H1 (cell line): ENCODE measurements at regions not wholly inside any gene's neighbourhood (a gene's known extent, or its start where the extent isn't known, plus 50 kb on each side); places are given as distances from the start of the nearest gene placed in this dataset.

ENCODE experiments used
- CTCF ChIA-PET: fragments of 300-600 bp; sonication (Branson Sonifier 250); formaldehyde crosslinking; loops from one replicate; lab custom pipeline; 2021; ENCODE audit not compliant: partially characterized antibody; lab: Charles Lee
- POLR2A ChIA-PET: fragments of 300-600 bp; sonication (Branson Sonifier 250); formaldehyde crosslinking; loops from one replicate; lab custom pipeline; 2021; ENCODE audit warnings: inconsistent platforms; ENCODE audit not compliant: partially characterized antibody; lab: Charles Lee
- DNase-seq, 2 experiments: peaks; one replicate each; pipeline versions ENCODE4 v3.0.0 to v3.0.0-alpha.2; 2010 to 2022; ENCODE audit warnings: low spot score in 2 of 2, low read depth in 1 of 2, mixed read lengths in 1 of 2
- FAIRE-seq: peaks from 2 replicates; lab custom pipeline; 2011; peaks lifted over from hg19 to GRCh38; lab: Jason Lieb, UNC
- H2AFZ ChIP-seq: 2 replicates; pipeline ENCODE4 v1.8.1; 2012; ENCODE audit warnings: low read length, inconsistent platforms
- H2AK5ac ChIP-seq: 2 replicates; pipeline ENCODE4 v1.6.1; 2013; ENCODE audit warnings: low read depth, low read length
- H2BK120ac ChIP-seq: replicated peaks from 2 replicates; pipeline ENCODE3; 2013; ENCODE audit warnings: low read depth, low read length, inconsistent platforms
- H2BK12ac ChIP-seq: 2 replicates; pipeline ENCODE4 v1.6.1; 2013; ENCODE audit warnings: low read depth, low read length
- H2BK15ac ChIP-seq: 2 replicates; pipeline ENCODE4 v1.6.1; 2013; ENCODE audit warnings: low read length
- H2BK20ac ChIP-seq: 2 replicates; pipeline ENCODE4 v1.6.1; 2013; ENCODE audit warnings: low read length
- H2BK5ac ChIP-seq: 2 replicates; pipeline ENCODE4 v1.6.1; 2013; ENCODE audit warnings: low read depth, low read length
- H3K14ac ChIP-seq: 2 replicates; pipeline ENCODE4 v1.6.1; 2013; ENCODE audit warnings: inconsistent platforms; ENCODE audit not compliant: insufficient read length
- H3K18ac ChIP-seq: 2 replicates; pipeline ENCODE4 v1.6.1; 2013; ENCODE audit warnings: low read length; ENCODE audit errors: extremely low read depth
- H3K23ac ChIP-seq: 2 replicates; pipeline ENCODE4 v1.6.1; 2013; ENCODE audit warnings: inconsistent platforms; ENCODE audit not compliant: insufficient read length
- H3K23me2 ChIP-seq: 2 replicates; pipeline ENCODE4 v1.6.1; 2013; ENCODE audit warnings: low read depth, low read length
- H3K27ac ChIP-seq: 2 replicates; pipeline ENCODE4 v1.6.1; 2011; ENCODE audit warnings: low read depth, low read length, inconsistent platforms
- H3K27me3 ChIP-seq, 4 experiments: replicated peaks in 1 of 4; 1 replicate in 1 of 4; 2 replicates in 3 of 4; pipeline versions ENCODE4 v1.6.1 to v1.8.1; 2011 to 2013; ENCODE audit warnings: low read length in 3 of 4, mild to moderate bottlenecking in 3 of 4, inconsistent platforms in 2 of 4, mixed read lengths in 2 of 4, moderate library complexity in 1 of 4; ENCODE audit not compliant: control insufficient read depth in 3 of 4, insufficient read depth in 3 of 4; ENCODE audit errors: extremely low read depth in 1 of 4
- H3K36me3 ChIP-seq, 4 experiments: 2 replicates each; pipeline versions ENCODE4 v1.6.1 to v1.8.1; 2011 to 2013; ENCODE audit warnings: mild to moderate bottlenecking in 4 of 4, low read length in 3 of 4, moderate library complexity in 2 of 4, control low read depth in 1 of 4, inconsistent platforms in 1 of 4; ENCODE audit not compliant: insufficient read depth in 4 of 4, control insufficient read depth in 2 of 4
- H3K4ac ChIP-seq: replicated peaks from 2 replicates; pipeline ENCODE3; 2013; ENCODE audit warnings: low read length, low read depth, mixed read lengths, inconsistent platforms; ENCODE audit not compliant: insufficient read length
- H3K4me1 ChIP-seq, 4 experiments: replicated peaks in 1 of 4; 1 replicate in 1 of 4; 2 replicates in 3 of 4; pipeline versions ENCODE4 v1.6.1 to v1.8.1; 2011 to 2013; ENCODE audit warnings: low read length in 3 of 4, inconsistent platforms in 2 of 4, mixed read lengths in 1 of 4; ENCODE audit not compliant: insufficient read depth in 4 of 4, control insufficient read depth in 3 of 4
- H3K4me2 ChIP-seq, 2 experiments: 2 replicates each; pipeline versions ENCODE4 v1.6.1 to v1.8.1; 2011 to 2013; ENCODE audit warnings: low read depth in 2 of 2, low read length in 2 of 2, control low read depth in 1 of 2, inconsistent platforms in 1 of 2, mild to moderate bottlenecking in 1 of 2; ENCODE audit not compliant: insufficient read depth in 1 of 2
- H3K4me3 ChIP-seq, 4 experiments: fragments of 200-600, 300-600 bp in 1 of 4; sonication (generic), shearing (Covaris generic), sonication (Bioruptor Twin) in 1 of 4; 2 replicates each; pipeline versions ENCODE4 v1.5.1 to v1.8.1; 2011 to 2016; ENCODE audit warnings: low read length in 4 of 4, low read depth in 3 of 4, control low read depth in 2 of 4, inconsistent platforms in 2 of 4, mild to moderate bottlenecking in 2 of 4, mixed read lengths in 1 of 4, moderate library complexity in 1 of 4; ENCODE audit not compliant: insufficient read depth in 2 of 4; ENCODE audit errors: extremely low read depth in 1 of 4
- H3K56ac ChIP-seq: replicated peaks from 2 replicates; pipeline ENCODE3; 2013; ENCODE audit warnings: low read depth, mild to moderate bottlenecking, mixed read lengths, low read length, inconsistent platforms; ENCODE audit not compliant: insufficient read length
- H3K79me1 ChIP-seq: 2 replicates; pipeline ENCODE4 v1.6.1; 2013; ENCODE audit warnings: low read depth, low read length, control low read depth
- H3K79me2 ChIP-seq, 2 experiments: 2 replicates each; pipeline versions ENCODE4 v1.6.1 to v1.8.1; 2012 to 2013; ENCODE audit warnings: low read length in 2 of 2, mild to moderate bottlenecking in 2 of 2, inconsistent platforms in 1 of 2; ENCODE audit not compliant: insufficient read depth in 2 of 2, control insufficient read depth in 1 of 2
- H3K9ac ChIP-seq, 4 experiments: replicated peaks in 1 of 4; 1 replicate in 1 of 4; 2 replicates in 3 of 4; pipeline versions ENCODE4 v1.6.1 to v1.8.1; 2011 to 2013; ENCODE audit warnings: low read depth in 3 of 4, low read length in 3 of 4, control low read depth in 2 of 4, mild to moderate bottlenecking in 2 of 4, moderate library complexity in 2 of 4, inconsistent platforms in 1 of 4; ENCODE audit errors: extremely low read depth in 1 of 4
- H3K9me3 ChIP-seq, 2 experiments: 2 replicates each; pipeline versions ENCODE4 v1.6.1 to v1.8.1; 2012 to 2013; ENCODE audit warnings: mild to moderate bottlenecking in 2 of 2, moderate library complexity in 2 of 2, control low read depth in 1 of 2, inconsistent platforms in 1 of 2, low read depth in 1 of 2, low read length in 1 of 2, mixed read lengths in 1 of 2; ENCODE audit not compliant: insufficient read depth in 2 of 2
- H4K20me1 ChIP-seq, 2 experiments: replicated peaks in 1 of 2; 2 replicates each; pipeline versions ENCODE3 to v1.8.1; 2011 to 2013; ENCODE audit warnings: inconsistent platforms in 2 of 2, low read length in 2 of 2, mild to moderate bottlenecking in 1 of 2; ENCODE audit not compliant: insufficient read depth in 2 of 2, control insufficient read depth in 1 of 2
- H4K5ac ChIP-seq: 2 replicates; pipeline ENCODE4 v1.6.1; 2013; ENCODE audit warnings: low read length, low read depth, mixed read lengths, inconsistent platforms; ENCODE audit not compliant: insufficient read length
- H4K8ac ChIP-seq: 2 replicates; pipeline ENCODE4 v1.8.0; 2013; ENCODE audit warnings: mild to moderate bottlenecking, moderate library complexity, low read length, inconsistent platforms; ENCODE audit not compliant: insufficient read depth; ENCODE audit errors: extremely low read depth
- H4K91ac ChIP-seq: replicated peaks from 2 replicates; pipeline ENCODE3; 2013; ENCODE audit warnings: low read length, mixed read lengths, inconsistent platforms; ENCODE audit not compliant: insufficient read length
- EGR1 ChIP-seq: IDR thresholded peaks from 2 replicates; pipeline ENCODE4 v1.6.1; 2011; ENCODE audit warnings: low read depth, low read length, borderline replicate concordance
- SAP30 ChIP-seq: fragments of 300-600 bp; sonication (generic); IDR thresholded peaks from 2 replicates; pipeline ENCODE4 v1.7.1; 2012; ENCODE audit warnings: low read length, moderate library complexity, mild to moderate bottlenecking, inconsistent platforms; ENCODE audit not compliant: insufficient read depth, insufficient replicate concordance
- WGBS, 2 experiments: shearing (Covaris generic) in 1 of 2; methylation state at CpG; one replicate each; pipeline versions ENCODE4 v1.1.6 to v1.1.7; 2013 to 2015; ENCODE audit warnings: low lambda C conversion rate in 2 of 2, mixed read lengths in 2 of 2, inconsistent platforms in 1 of 2, low coverage in 1 of 2, missing lambda C conversion rate in 1 of 2; ENCODE audit not compliant: insufficient replicate concordance in 2 of 2, insufficient coverage in 1 of 2, insufficient read length in 1 of 2; ENCODE audit errors: extremely low coverage in 1 of 2, missing lambda C conversion rate in 1 of 2; 5-methylcytosine and 5-hydroxymethylcytosine counted together

DNA sequence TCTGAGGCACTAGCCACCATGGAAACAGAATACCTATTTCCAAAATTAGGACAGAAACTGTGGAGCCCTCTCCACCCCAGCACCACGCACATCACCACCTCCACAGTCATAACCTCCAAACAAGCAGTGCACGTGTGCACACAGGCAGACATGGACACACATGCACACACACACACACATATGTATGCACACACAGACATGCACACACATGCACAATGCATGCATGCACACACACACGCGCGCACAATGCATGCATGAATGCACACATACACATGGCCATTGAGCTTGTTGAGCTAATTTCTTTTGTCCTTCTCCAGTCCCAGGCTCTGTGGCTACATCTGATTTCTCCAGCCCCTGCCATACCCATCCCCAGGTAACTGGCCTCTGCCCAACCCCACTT is 161.6 kb upstream of the EPB41L3 start:
- H3K4me2 ChIP-seq: no peak overlapping the region
- WGBS, 2 experiments: 96% methylated on average over 5 of the region's 5 CpGs; no CpG with 5 or more reads in 1 of the 2 experiments
- no peak overlapping the region for H3K56ac ChIP-seq
- H2BK5ac ChIP-seq: no peak overlapping the region
- no peaks in the 10 kb centered on the region for H3K23me2 ChIP-seq
- H2BK12ac ChIP-seq: no peak overlapping the region
- H3K27me3 ChIP-seq: no peaks in the 10 kb centered on the region
- H3K4me3 ChIP-seq: no peak overlapping the region
- TF ChIP-seq SAP30: no peak
- no peak for TF ChIP-seq EGR1
- no peak overlapping the region for H3K14ac ChIP-seq
- no peaks in the 10 kb centered on the region for H3K79me2 ChIP-seq
- ChIA-PET CTCF (interaction anchor here (1.0 kb wide), 1 partner anchor 9 kb away, joined by 3 read pairs; no protein-coding TSS in a partner anchor), POLR2A (no interaction called here)
- no peak for FAIRE-seq
- H3K4ac ChIP-seq: no peak overlapping the region
- no peak overlapping the region for H3K27ac ChIP-seq
- H3K79me1 ChIP-seq: no peaks in the 10 kb centered on the region
- H2AFZ ChIP-seq: no peak overlapping the region
- H2BK15ac ChIP-seq: no peak overlapping the region
- no peak overlapping the region for H2BK120ac ChIP-seq
- H3K4me1 ChIP-seq: no peaks in the 10 kb centered on the region
- peaks cover 0 to 1% of the 10 kb centered on the region in 2 experiments for H4K20me1 ChIP-seq
- H3K9ac ChIP-seq: no peak overlapping the region
- no peak overlapping the region for H2BK20ac ChIP-seq
- no peak overlapping the region for H3K18ac ChIP-seq
- H3K23ac ChIP-seq: no peak overlapping the region
- no peak overlapping the region for H4K5ac ChIP-seq
- H4K8ac ChIP-seq: no peak overlapping the region
- no peaks in the 10 kb centered on the region for H3K36me3 ChIP-seq
- H3K9me3 ChIP-seq: no peaks in the 10 kb centered on the region
- DNase-seq: no peak
- no peak overlapping the region for H4K91ac ChIP-seq
- H2AK5ac ChIP-seq: no peak overlapping the region
